ENCODE measurements at regions not wholly inside any gene's neighbourhood (a gene's known extent, or its start where the extent isn't known, plus 50 kb on each side); places are given as distances from the start of the nearest gene placed in this dataset.
A peak's percentile ranks its signal among the peaks of the same experiment; 100 is the strongest.
"Not testable (repeated sequence)": the region's sequence is repeated elsewhere in the genome, so short reads cannot be mapped to it uniquely, and the experiment has no call there.

GRCh38 chr1:232142403-232143314, 487.3 kb downstream of the SIPA1L2 start (continued):
- peak; percentile 98 for TF ChIP-seq NFIC (IDR thresholded peaks at IDR 0.05; ENCODE audit: borderline replicate concordance)
- peak; percentile 86 for TF ChIP-seq FOXM1 (IDR thresholded peaks at IDR 0.05; ENCODE audit: low read depth)
- TF ChIP-seq FOXJ3 (CRISPR knock-in tag; IDR thresholded peaks at IDR 0.05) = no peak
- TF ChIP-seq, protein P1, sequence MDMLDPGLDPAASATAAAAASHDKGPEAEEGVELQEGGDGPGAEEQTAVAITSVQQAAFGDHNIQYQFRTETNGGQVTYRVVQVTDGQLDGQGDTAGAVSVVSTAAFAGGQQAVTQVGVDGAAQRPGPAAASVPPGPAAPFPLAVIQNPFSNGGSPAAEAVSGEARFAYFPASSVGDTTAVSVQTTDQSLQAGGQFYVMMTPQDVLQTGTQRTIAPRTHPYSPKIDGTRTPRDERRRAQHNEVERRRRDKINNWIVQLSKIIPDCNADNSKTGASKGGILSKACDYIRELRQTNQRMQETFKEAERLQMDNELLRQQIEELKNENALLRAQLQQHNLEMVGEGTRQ (IDR thresholded peaks at IDR 0.05; ENCODE audit: borderline replicate concordance, low read depth, low read length) = no peak
- no peak for TF ChIP-seq GATA2 (CRISPR knock-in tag; IDR thresholded peaks at IDR 0.05)
- TF ChIP-seq TAF1 (IDR thresholded peaks at IDR 0.05; ENCODE audit: borderline replicate concordance, low read depth, low read length) = 0 out of 2 replicates have a peak, but pooled peaks have one; percentile 26
- 0 out of 2 replicates have a peak, but pooled peaks have one; percentile 20 for TF ChIP-seq RAD21 (IDR thresholded peaks at IDR 0.05; ENCODE audit: low read length)
- TF ChIP-seq EZH2phosphoT487 (IDR thresholded peaks at IDR 0.05; ENCODE audit: borderline replicate concordance, low read depth) = no peak
- peak; percentile 99 for TF ChIP-seq TEAD4 (IDR thresholded peaks at IDR 0.05; ENCODE audit: borderline replicate concordance, insufficient read depth)
- TF ChIP-seq, protein P2, sequence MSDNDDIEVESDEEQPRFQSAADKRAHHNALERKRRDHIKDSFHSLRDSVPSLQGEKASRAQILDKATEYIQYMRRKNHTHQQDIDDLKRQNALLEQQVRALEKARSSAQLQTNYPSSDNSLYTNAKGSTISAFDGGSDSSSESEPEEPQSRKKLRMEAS (IDR thresholded peaks at IDR 0.05; ENCODE audit: low read depth) = peak; percentile 90
- peak; percentile 78; the same call in 1 of the 2 replicates for TF ChIP-seq SIN3A (IDR thresholded peaks at IDR 0.05; ENCODE audit: borderline replicate concordance, low read depth, low read length)

DNA sequence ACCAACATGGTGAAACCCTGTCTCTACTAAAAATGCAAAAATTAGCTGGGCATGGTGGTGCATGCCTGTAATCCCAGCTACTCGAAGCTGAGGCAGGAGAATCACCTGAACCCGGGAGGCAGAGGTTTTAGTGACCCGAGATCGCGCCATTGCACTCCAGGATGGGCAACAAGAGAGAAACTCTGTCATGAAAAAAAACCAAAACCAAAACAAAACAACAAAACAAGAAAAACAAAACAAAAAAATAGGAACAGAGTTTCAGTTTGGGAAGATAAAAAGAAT, 488.8 kb downstream of the SIPA1L2 start:
- H3K79me2 ChIP-seq (ENCODE audit: insufficient read depth); H3K9ac ChIP-seq; H3K36me3 ChIP-seq (replicated peaks in 1 of 2; ENCODE audit: control insufficient read depth in 1 of 2, insufficient read depth in 2 of 2, low read length in 1 of 2); H3K27ac ChIP-seq (ENCODE audit: low read depth in 2 of 2, low read length in 1 of 2); H3K4me3 ChIP-seq (ENCODE audit: low read depth in 2 of 2, low read length in 1 of 2); H3K4me2 ChIP-seq; CTCF ChIA-PET; DNase-seq; H2AFZ ChIP-seq (ENCODE audit: low read depth); H4K20me1 ChIP-seq (ENCODE audit: insufficient read depth); H3K9me3 ChIP-seq; H3K9me2 ChIP-seq; H3K27me3 ChIP-seq (ENCODE audit: insufficient read depth); POLR2A ChIA-PET: not testable (repeated sequence)
- WGBS (ENCODE audit: low lambda C conversion rate) = 67% methylated on average over 5 of the region's 5 CpGs
- Histone ChIP-seq H3F3A (replicated peaks; ENCODE audit: insufficient read depth) (peaks cover 20% of the 10 kb centered on the region), H3K4me1 (ENCODE audit: control insufficient read depth in 1 of 2, insufficient read depth in 2 of 2, low read depth in 1 of 2, low read length in 1 of 2) (peaks cover 7 to 10% of the 10 kb centered on the region in 2 experiments)

DNA sequence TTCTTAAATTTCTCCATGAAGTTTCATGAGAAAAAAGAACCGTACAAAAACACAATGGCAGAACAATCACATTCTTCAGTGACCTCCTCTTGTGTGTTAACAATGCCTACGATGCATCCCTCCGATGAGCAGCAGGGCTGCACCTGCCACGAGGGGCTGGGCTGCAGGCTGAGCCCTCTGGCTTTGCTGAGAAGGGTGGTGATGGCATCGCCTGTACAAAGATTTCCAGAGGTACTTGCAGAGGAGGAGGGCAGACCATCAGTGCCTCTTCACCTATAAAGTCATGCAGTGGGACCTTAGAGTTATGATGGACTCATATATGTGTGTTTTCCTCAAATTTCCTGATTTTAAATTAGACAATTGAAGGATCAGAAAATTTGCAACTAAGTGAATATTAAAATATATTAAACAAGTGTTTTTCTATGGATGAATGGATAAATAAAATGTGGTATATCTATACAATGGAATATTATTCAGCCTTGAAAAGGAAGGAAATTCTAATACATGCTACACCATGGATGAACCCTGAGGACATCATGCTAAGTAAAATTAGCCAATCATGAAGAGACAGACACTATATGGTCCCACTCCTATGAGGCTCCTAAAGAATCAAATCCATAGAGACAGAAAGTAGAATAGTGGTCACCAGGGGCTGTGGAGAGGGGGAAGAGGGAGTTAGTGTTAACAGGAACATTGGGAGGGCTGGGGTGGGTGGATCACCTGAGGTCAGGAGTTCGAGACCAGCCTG, 489.3 kb downstream of the SIPA1L2 start:
- H3K4me3 ChIP-seq (ENCODE audit: low read depth in 2 of 2, low read length in 1 of 2) = no peak overlapping the region
- H3K4me2 ChIP-seq = no peak overlapping the region
- H3K9me2 ChIP-seq = no peaks in the 10 kb centered on the region; the same call in 1 of the 2 replicates
- H3K4me1 ChIP-seq (ENCODE audit: control insufficient read depth in 1 of 2, insufficient read depth in 2 of 2, low read depth in 1 of 2, low read length in 1 of 2) = peaks cover 7 to 10% of the 10 kb centered on the region in 2 experiments
- ChIA-PET POLR2A (no interaction called here), CTCF (interaction anchor here (1.2 kb wide), 1 partner anchor 9 kb away, joined by 3 read pairs; no protein-coding TSS in a partner anchor)
- no peaks in the 10 kb centered on the region for H4K20me1 ChIP-seq (ENCODE audit: insufficient read depth)
- WGBS (ENCODE audit: low lambda C conversion rate) = 76% methylated on average over 6 of the region's 6 CpGs
- H3K27ac ChIP-seq (ENCODE audit: low read depth in 2 of 2, low read length in 1 of 2) = no peak overlapping the region
- no peaks in the 10 kb centered on the region for H3K27me3 ChIP-seq (ENCODE audit: insufficient read depth)
- H3F3A ChIP-seq (replicated peaks; ENCODE audit: insufficient read depth) = peaks cover 20% of the 10 kb centered on the region
- TF ChIP-seq JUND (IDR thresholded peaks at IDR 0.05) (no peak), FOXM1 (IDR thresholded peaks at IDR 0.05; ENCODE audit: low read depth) (no peak), GABPA (IDR thresholded peaks at IDR 0.05; ENCODE audit: low read depth) (no peak), NRF1 (IDR thresholded peaks at IDR 0.05; ENCODE audit: low read depth, low read length) (no peak), MEF2A (IDR thresholded peaks at IDR 0.05; ENCODE audit: borderline replicate concordance, low read depth) (no peak), EP300 (IDR thresholded peaks at IDR 0.05; ENCODE audit: borderline replicate concordance in 1 of 2, low read depth in 1 of 2, low read length in 1 of 2) (no peak), FOSL2 (IDR thresholded peaks at IDR 0.05; ENCODE audit: borderline replicate concordance, low read depth) (no peak), RCOR1 (IDR thresholded peaks at IDR 0.05; ENCODE audit: low read length) (no peak), EZH2phosphoT487 (IDR thresholded peaks at IDR 0.05; ENCODE audit: borderline replicate concordance, low read depth) (no peak), MXI1 (IDR thresholded peaks at IDR 0.05; ENCODE audit: low read depth, low read length) (no peak), TCF12 (IDR thresholded peaks at IDR 0.05) (no peak), TEAD4 (IDR thresholded peaks at IDR 0.05; ENCODE audit: borderline replicate concordance, insufficient read depth) (no peak)
- TF ChIP-seq, protein P1 (IDR thresholded peaks at IDR 0.05; ENCODE audit: borderline replicate concordance, low read depth, low read length) = no peak
- TF ChIP-seq, protein P3, sequence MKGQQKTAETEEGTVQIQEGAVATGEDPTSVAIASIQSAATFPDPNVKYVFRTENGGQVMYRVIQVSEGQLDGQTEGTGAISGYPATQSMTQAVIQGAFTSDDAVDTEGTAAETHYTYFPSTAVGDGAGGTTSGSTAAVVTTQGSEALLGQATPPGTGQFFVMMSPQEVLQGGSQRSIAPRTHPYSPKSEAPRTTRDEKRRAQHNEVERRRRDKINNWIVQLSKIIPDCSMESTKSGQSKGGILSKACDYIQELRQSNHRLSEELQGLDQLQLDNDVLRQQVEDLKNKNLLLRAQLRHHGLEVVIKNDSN (IDR thresholded peaks at IDR 0.05; ENCODE audit: borderline replicate concordance, low read depth) = no peak
- no peaks in the 10 kb centered on the region for H3K79me2 ChIP-seq (ENCODE audit: insufficient read depth)
- no peak overlapping the region for H2AFZ ChIP-seq (ENCODE audit: low read depth)
- H3K9ac ChIP-seq = no peak overlapping the region
- H3K36me3 ChIP-seq (replicated peaks in 1 of 2; ENCODE audit: control insufficient read depth in 1 of 2, insufficient read depth in 2 of 2, low read length in 1 of 2) = no peaks in the 10 kb centered on the region
- peaks cover 5% of the 10 kb centered on the region; the same call in 1 of the 2 replicates for H3K9me3 ChIP-seq
- DNase-seq = no peak

Measured in SK-N-SH (cell line).